Erythroblast (primary cell): ENCODE measurements at regions not wholly inside any gene's neighbourhood (a gene's known extent, or its start where the extent isn't known, plus 50 kb on each side); places are given as distances from the start of the nearest gene placed in this dataset.

Experiments used
- GATA1 ChIP-seq: IDR thresholded peaks from 2 replicates; pipeline ENCODE4 v1.6.1; 2011; ENCODE audit warnings: low read depth, mild to moderate bottlenecking, control low read depth, low read length, moderate library complexity
- POLR2A ChIP-seq: IDR thresholded peaks from 2 replicates; pipeline ENCODE4 v1.6.1; 2011; ENCODE audit warnings: mild to moderate bottlenecking, low read length

DNA sequence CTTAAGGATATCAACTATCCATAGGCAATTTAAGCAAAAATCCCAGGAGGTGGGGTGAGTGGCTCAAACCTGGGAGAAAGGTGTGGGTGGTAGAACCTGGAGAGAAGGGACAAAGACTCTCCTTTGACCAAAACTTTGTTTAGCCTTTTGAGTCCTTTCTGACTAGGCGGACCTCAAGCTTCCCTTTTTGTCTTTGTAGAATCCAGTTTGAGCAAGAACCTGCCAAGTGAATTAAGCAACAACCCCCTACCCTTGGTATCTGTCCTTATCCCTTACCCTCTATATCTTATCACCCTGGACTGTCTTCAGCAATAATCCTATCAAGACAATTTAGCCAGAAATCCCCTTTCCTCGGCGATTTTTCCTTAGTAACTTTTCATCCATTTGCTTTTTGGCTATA lies 53.5 kb upstream of the SLC28A3 start:
- no peak for TF ChIP-seq POLR2A
- no peak for TF ChIP-seq GATA1
